Spinal cord (tissue), 9 donors: ENCODE measurements at regions not wholly inside any gene's neighbourhood (a gene's known extent, or its start where the extent isn't known, plus 50 kb on each side); places are given as distances from the start of the nearest gene placed in this dataset.

ENCODE experiments used
- DNase-seq, 6 donors: peaks; one replicate each; pipeline versions ENCODE4 v3.0.0 to v3.0.0-alpha.2; 2013 to 2015; ENCODE audit warnings: low spot score in 6 of 6, low read depth in 4 of 6
- H3K27ac ChIP-seq: one replicate; pipeline ENCODE4 v1.5.1; 2013; ENCODE audit warnings: low read depth, low read length, control low read depth
- H3K27me3 ChIP-seq: one replicate; pipeline ENCODE4 v1.6.1; 2013; ENCODE audit warnings: low read length; ENCODE audit not compliant: control insufficient read depth, insufficient read depth
- H3K36me3 ChIP-seq: one replicate; pipeline ENCODE4 v1.6.1; 2013; ENCODE audit warnings: low read length; ENCODE audit not compliant: control insufficient read depth, insufficient read depth
- H3K4me1 ChIP-seq: one replicate; pipeline ENCODE4 v1.6.1; 2013; ENCODE audit warnings: low read length; ENCODE audit not compliant: control insufficient read depth, insufficient read depth
- H3K4me3 ChIP-seq: one replicate; pipeline ENCODE4 v1.5.1; 2013; ENCODE audit warnings: low read depth, low read length, control low read depth
- H3K9me3 ChIP-seq: one replicate; pipeline ENCODE4 v1.6.1; 2013; ENCODE audit warnings: low read length; ENCODE audit not compliant: control insufficient read depth, insufficient read depth
- WGBS: methylation state at CpG from one replicate; pipeline ENCODE4 v1.1.5; 2013; ENCODE audit warnings: missing lambda C conversion rate; ENCODE audit not compliant: insufficient coverage; 5-methylcytosine and 5-hydroxymethylcytosine counted together
- donor health status: healthy.

DNA sequence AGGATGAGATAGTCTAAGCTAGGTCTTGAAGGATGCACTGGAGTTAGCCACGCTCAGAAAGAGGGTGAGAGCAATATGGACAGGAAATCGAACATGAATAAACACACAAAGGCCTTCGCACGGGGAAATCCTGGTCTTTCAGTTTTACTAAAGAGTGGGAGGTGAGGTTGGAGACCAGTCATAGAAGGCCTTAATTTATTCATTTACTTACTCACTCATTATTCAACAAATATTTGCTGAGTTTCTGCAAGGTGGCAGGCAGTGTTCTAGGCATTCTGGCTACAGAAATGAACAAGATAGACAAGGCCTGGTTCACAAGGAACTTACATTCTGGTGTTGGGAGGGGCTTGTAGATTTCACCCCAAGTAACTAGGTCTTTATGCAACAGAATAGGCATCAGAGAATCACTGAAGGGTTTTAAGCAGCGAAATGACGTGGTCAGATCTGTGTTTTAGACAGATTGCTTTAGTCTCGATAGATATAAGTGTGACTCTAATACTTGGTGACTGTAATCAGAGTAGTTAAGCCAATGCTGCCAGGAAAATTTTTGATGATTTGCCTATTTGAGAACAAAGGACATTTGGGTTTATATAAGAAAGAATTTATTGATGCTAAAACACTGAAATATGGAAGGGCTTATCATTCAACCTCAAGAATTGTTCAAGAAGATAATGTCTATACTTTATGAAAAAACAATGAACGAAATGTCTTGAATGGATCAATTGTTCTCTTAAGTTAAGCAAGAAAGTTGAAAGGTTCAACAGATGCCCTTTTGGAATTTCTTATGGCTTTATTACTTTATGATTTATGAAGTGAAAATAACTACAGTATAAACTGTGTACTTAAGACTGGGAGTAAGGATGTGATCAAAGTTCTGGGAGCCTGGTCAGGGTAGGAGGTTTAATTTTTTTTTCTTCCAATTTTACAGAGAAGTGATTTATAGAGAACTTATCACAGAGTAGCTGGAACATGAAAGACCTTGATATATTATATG, 184.4 kb upstream of the CASK start:
- Histone ChIP-seq H3K27ac (no peak overlapping the region), H3K36me3 (no peaks in the 10 kb centered on the region), H3K4me1 (no peaks in the 10 kb centered on the region), H3K4me3 (no peak overlapping the region), H3K27me3 (no peaks in the 10 kb centered on the region), H3K9me3 (peaks cover 1% of the 10 kb centered on the region)
- DNase-seq = no peak
- WGBS = 67% methylated on average over 4 of the region's 8 CpGs

DNA sequence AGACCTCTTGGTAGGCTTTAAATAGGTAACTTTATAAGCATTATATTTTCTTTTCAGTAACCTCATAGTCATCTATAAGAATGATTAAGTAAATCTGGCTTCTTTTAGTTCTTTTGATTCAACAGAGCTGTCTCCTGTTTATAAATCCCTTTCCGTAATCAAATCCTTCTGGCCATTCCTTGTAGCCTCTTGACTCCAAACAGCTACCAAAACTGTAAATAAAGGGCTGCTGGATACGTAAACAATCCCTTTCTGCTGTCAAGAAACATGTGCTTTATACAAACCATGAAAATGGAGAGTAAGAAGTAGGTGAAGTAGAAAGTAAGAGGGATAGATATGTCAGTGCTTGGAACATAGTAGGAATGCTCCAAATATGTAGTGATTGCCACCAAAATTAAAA, 183.2 kb upstream of the CASK start:
- Histone ChIP-seq H3K27me3 (no peaks in the 10 kb centered on the region), H3K9me3 (peaks cover 1% of the 10 kb centered on the region), H3K4me1 (no peaks in the 10 kb centered on the region), H3K36me3 (no peaks in the 10 kb centered on the region), H3K4me3 (no peak overlapping the region), H3K27ac (no peak overlapping the region)
- no peak for DNase-seq
- WGBS = no CpG with 5 or more reads among the region's 2 CpGs

DNA sequence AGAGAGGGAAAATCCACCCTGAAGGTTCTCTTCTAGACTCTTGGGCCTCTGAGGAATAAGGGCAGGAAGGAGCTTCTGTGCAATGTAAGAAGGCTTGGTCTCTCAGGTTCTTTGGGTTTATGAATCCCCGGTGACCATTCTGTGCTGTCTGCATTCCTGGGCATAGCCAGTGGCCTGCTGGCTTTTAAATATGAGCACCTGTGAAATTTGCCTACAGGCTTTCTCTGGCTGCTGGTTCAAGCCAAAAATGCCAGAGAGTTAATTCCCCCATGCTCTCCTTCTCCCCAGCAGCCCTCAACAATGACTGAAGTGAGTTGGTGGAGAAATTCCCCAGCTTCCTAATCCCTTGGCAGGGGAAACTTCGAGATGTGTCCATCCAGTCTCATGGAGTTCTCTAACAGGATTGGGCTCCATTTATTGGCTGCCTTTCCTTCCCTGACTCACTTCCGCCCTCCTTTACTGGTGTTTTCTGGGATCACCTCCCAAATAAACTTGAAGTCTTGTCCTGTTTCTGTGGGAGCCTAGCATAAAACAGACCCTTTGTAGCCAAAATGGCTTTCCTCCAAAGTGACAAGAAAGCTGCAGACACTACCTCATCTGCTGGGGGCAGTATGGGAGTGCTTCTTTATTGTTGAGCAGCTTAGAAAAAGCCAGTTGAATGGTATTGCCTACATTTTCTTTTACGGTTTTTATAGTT, 179.4 kb upstream of the CASK start:
- Histone ChIP-seq H3K9me3 (peaks cover 1% of the 10 kb centered on the region), H3K4me1 (no peaks in the 10 kb centered on the region), H3K36me3 (no peaks in the 10 kb centered on the region), H3K4me3 (no peak overlapping the region), H3K27me3 (peaks cover 5% of the 10 kb centered on the region), H3K27ac (no peak overlapping the region)
- no peak for DNase-seq
- WGBS = 78% methylated on average over 3 of the region's 4 CpGs

DNA sequence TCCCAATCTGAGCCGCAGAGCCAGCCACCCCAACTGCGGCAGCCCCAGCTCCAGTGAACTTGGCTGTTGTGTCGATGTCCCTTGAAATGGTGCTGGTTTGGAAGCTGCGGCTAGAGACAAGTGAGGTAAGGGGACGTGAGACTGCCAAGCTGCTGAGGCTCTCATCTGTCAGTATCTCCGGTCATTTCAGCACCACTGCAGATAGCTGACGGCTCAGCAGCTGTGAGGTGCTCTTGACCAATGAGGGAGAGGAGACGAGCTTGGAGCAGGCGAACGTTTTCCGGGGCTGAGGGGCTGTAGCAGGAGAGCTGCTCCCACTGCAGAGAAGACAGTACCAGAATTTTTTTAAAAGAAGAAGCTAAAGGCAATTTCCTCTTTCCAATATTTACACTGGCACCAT, 175.5 kb upstream of the CASK start:
- no peaks in the 10 kb centered on the region for H3K4me1 ChIP-seq
- 64% methylated on average over 11 of the region's 11 CpGs for WGBS
- no peak overlapping the region for H3K27ac ChIP-seq
- no peak overlapping the region for H3K4me3 ChIP-seq
- DNase-seq = peak in 1 of 6 donors; percentile 22
- H3K36me3 ChIP-seq = no peaks in the 10 kb centered on the region
- peaks cover 1% of the 10 kb centered on the region for H3K9me3 ChIP-seq
- H3K27me3 ChIP-seq = peaks cover 13% of the 10 kb centered on the region

DNA sequence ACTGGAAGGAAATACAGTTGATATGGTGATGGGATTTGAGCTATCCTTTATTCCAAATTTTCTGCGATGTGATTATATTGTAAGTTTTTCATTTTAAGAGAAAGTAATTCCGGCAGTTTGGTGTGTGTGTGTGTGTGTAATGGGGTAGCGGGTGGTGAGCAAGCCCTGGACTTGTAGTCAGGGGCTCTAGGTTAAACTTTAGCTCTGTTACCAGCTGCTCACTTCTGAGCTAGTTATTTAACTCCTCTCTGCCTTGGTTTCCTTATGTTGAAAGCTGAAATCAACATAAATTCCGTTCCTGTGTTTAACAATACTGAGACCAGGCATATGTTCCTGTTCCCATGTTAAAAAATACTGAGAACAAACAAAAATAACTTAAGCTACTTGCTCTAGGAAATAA, 174.1 kb upstream of the CASK start:
- DNase-seq = no peak
- no CpG with 5 or more reads among the region's 4 CpGs for WGBS
- H3K4me3 ChIP-seq = no peak overlapping the region
- H3K36me3 ChIP-seq = no peaks in the 10 kb centered on the region
- no peaks in the 10 kb centered on the region for H3K9me3 ChIP-seq
- H3K4me1 ChIP-seq = no peaks in the 10 kb centered on the region
- peaks cover 17% of the 10 kb centered on the region for H3K27me3 ChIP-seq
- no peak overlapping the region for H3K27ac ChIP-seq

DNA sequence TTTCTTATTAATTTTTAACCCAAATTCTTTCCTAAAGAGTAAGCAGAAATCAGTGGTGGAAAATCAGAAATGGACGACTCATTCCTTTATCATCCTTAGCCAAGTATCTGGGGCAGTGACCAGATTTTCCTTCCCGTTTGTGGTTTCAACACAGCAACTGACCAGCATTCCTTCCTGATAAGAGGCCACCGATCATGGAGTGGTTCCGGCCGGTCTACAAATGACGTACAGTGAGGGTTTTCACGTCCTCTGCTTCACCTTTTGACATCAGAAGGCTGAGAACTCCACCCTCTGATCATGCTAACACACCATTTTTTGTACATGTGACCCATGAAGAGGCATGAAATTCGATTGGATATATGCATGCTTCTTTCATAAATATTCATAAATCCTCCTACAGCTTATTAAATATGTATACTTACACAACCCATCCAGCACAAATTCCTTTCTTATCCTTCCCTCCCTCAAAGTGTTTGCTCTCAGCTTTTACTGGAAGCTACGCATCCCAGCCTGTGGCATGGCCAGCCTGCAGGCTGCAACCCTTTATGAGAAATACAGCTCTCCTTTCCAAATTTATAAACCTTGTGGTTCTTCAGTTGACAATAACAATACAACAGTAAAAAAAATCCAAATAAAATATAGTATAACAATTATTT, 173.0 kb upstream of the CASK start:
- 79% methylated on average over 7 of the region's 9 CpGs for WGBS
- no peak for DNase-seq

DNA sequence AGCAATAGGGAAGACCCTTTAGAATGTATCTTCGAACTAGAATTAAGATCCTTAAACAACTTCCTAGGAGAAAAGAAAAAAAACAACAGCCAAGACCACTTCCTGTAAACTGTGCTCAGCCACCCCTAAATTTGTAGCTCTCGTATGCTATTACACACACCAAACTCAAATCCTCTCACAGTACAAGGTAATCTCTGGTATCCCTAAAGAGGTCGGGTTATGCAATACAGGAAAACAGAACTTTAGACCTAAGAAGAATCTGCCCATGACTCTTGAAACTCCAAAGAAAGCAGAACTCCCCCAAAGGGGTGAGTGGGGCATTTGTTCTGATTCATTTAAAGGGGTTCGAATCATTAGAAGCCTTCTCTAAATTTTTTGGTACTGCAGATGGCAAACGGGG, 170.9 kb upstream of the CASK start:
- H3K9me3 ChIP-seq = no peaks in the 10 kb centered on the region
- 80% methylated on average over 3 of the region's 5 CpGs for WGBS
- peaks cover 16% of the 10 kb centered on the region for H3K27me3 ChIP-seq
- no peaks in the 10 kb centered on the region for H3K36me3 ChIP-seq
- H3K4me1 ChIP-seq = no peaks in the 10 kb centered on the region
- DNase-seq = no peak
- no peak overlapping the region for H3K27ac ChIP-seq
- no peak overlapping the region for H3K4me3 ChIP-seq

More for the DNA sequence above, 173.0 kb upstream of the CASK start:
- no peaks in the 10 kb centered on the region for H3K9me3 ChIP-seq
- no peaks in the 10 kb centered on the region for H3K4me1 ChIP-seq
- H3K36me3 ChIP-seq = no peaks in the 10 kb centered on the region
- H3K27me3 ChIP-seq = peaks cover 17% of the 10 kb centered on the region
- H3K27ac ChIP-seq = no peak overlapping the region
- no peak overlapping the region for H3K4me3 ChIP-seq

DNA sequence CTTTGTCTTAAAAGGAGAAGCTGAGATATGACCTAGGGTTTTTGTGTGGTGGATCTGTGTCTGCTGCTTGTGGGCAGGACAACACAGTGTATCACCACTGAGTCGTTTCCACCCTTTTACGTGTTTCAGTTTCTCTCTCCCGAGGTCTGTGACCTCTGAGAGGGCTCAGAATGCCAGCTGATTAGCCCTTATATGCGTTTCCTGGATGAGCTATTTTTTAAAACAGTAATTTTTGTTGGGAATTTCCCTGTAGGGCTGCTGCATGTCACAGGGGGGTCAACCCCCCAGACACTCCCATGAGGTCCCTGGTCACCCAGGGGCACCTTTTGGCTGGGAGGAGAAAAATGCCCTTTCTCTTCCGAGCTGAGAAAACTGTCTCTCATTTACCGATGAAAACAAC, 170.4 kb upstream of the CASK start:
- no peaks in the 10 kb centered on the region for H3K9me3 ChIP-seq
- no peaks in the 10 kb centered on the region for H3K36me3 ChIP-seq
- H3K27ac ChIP-seq = no peak overlapping the region
- 56% methylated on average over 3 of the region's 6 CpGs for WGBS
- no peak overlapping the region for H3K4me3 ChIP-seq
- H3K4me1 ChIP-seq = no peaks in the 10 kb centered on the region
- H3K27me3 ChIP-seq = peaks cover 15% of the 10 kb centered on the region
- no peak for DNase-seq

DNA sequence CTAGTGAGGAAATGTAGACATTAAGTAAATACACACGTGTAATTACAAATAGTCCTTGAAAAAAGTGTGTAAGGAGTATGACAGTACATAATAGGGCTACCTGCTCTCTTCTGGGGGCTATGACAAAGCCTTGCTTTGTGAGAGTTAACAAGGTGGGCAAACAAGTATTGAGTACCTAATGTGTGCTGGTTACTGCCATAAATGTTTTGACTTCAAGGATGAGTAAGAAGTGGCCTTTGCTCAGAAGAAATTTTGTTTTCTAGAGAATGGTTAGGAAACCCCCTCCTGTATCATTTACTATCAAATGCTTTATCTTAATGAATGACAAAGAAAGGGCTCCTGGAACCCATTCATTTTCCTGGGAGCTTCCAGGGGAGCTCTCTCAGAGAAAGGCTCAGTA, 167.0 kb upstream of the CASK start:
- no peaks in the 10 kb centered on the region for H3K9me3 ChIP-seq
- 100% methylated on average over 1 of the region's 1 CpG for WGBS
- H3K4me3 ChIP-seq = no peak overlapping the region
- H3K36me3 ChIP-seq = no peaks in the 10 kb centered on the region
- H3K27ac ChIP-seq = no peak overlapping the region
- H3K4me1 ChIP-seq = no peaks in the 10 kb centered on the region
- no peak for DNase-seq
- H3K27me3 ChIP-seq = peaks cover 16% of the 10 kb centered on the region
